ENCODE measurements at regions not wholly inside any gene's neighbourhood (a gene's known extent, or its start where the extent isn't known, plus 50 kb on each side); places are given as distances from the start of the nearest gene placed in this dataset.
A peak's percentile ranks its signal among the peaks of the same experiment; 100 is the strongest.

GRCh38 chr2:19050354-19050753 is 308.1 kb downstream of the OSR1 start:
- no peak overlapping the region for H3K27ac ChIP-seq
- ATAC-seq, result peak in 1 of 4 donors; percentile 56

GRCh38 chr2:19048593-19049266 is 309.7 kb downstream of the OSR1 start:
- no peaks in the 10 kb centered on the region for H3K9me3 ChIP-seq
- H3K4me3 ChIP-seq, result no peak overlapping the region
- TF ChIP-seq CTCF (IDR thresholded peaks at IDR 0.05) (no peak), POLR2A (IDR thresholded peaks at IDR 0.05) (no peak)
- DNase-seq (peak; percentile 66 to 85 (median 78)), ATAC-seq (peak; percentile 81 to 98 (median 87))
- peaks cover 0 to 9% (median 0%) of the 10 kb centered on the region in 4 donors for H3K4me1 ChIP-seq
- H3K27ac ChIP-seq, result no peak overlapping the region
- H3K36me3 ChIP-seq, result no peaks in the 10 kb centered on the region
- H3K27me3 ChIP-seq, result no peaks in the 10 kb centered on the region
- intact Hi-C loops (cut with DNase I), result no loop called here
- WGBS (ENCODE audit: insufficient coverage, low coverage, low lambda C conversion rate, missing lambda C conversion rate), result 49% methylated on average over 4 of the region's 5 CpGs

More at GRCh38 chr2:19050354-19050753, 308.1 kb downstream of the OSR1 start:
- no peaks in the 10 kb centered on the region for H3K36me3 ChIP-seq
- no peaks in the 10 kb centered on the region for H3K27me3 ChIP-seq
- no peak overlapping the region for H3K4me3 ChIP-seq
- DNase-seq, result no peak
- peaks cover 0 to 9% (median 0%) of the 10 kb centered on the region in 4 donors for H3K4me1 ChIP-seq
- intact Hi-C loops (cut with DNase I), result no loop called here
- H3K9me3 ChIP-seq, result no peaks in the 10 kb centered on the region
- TF ChIP-seq CTCF (IDR thresholded peaks at IDR 0.05), result no peak
- TF ChIP-seq POLR2A (IDR thresholded peaks at IDR 0.05), result no peak

GRCh38 chr2:19046986-19047780 is 311.2 kb downstream of the OSR1 start:
- intact Hi-C loops (cut with DNase I), result no loop called here
- Histone ChIP-seq H3K27ac (no peak overlapping the region), H3K9me3 (no peaks in the 10 kb centered on the region), H3K4me3 (no peak overlapping the region), H3K27me3 (no peaks in the 10 kb centered on the region), H3K4me1 (peaks cover 0 to 9% (median 0%) of the 10 kb centered on the region in 4 donors), H3K36me3 (no peaks in the 10 kb centered on the region)
- 56% methylated on average over 4 of the region's 4 CpGs for WGBS (ENCODE audit: insufficient coverage, low coverage, low lambda C conversion rate, missing lambda C conversion rate)
- TF ChIP-seq CTCF (IDR thresholded peaks at IDR 0.05), result no peak
- no peak for TF ChIP-seq POLR2A (IDR thresholded peaks at IDR 0.05)
- peak in 1 of 4 donors; percentile 17 for ATAC-seq
- DNase-seq, result no peak

GRCh38 chr2:19045151-19045550 is 313.3 kb downstream of the OSR1 start:
- TF ChIP-seq POLR2A (IDR thresholded peaks at IDR 0.05) (no peak), CTCF (IDR thresholded peaks at IDR 0.05) (no peak)
- no peaks in the 10 kb centered on the region for H3K9me3 ChIP-seq
- H3K4me1 ChIP-seq, result peaks cover 0 to 9% (median 0%) of the 10 kb centered on the region in 4 donors
- H3K36me3 ChIP-seq, result no peaks in the 10 kb centered on the region
- no peak for DNase-seq
- no peak overlapping the region for H3K27ac ChIP-seq
- intact Hi-C loops (cut with DNase I), result no loop called here
- WGBS (ENCODE audit: insufficient coverage, low coverage, low lambda C conversion rate, missing lambda C conversion rate), result 67% methylated on average over 4 of the region's 4 CpGs
- no peak for ATAC-seq
- H3K4me3 ChIP-seq, result no peak overlapping the region
- H3K27me3 ChIP-seq, result no peaks in the 10 kb centered on the region
